Osteoblast (primary cell): ENCODE measurements at regions not wholly inside any gene's neighbourhood (a gene's known extent, or its start where the extent isn't known, plus 50 kb on each side); places are given as distances from the start of the nearest gene placed in this dataset.

Experiments used
- DNase-seq: peaks from one replicate; pipeline ENCODE4 v3.0.0; 2011; ENCODE audit warnings: low spot score, mixed read lengths; ENCODE audit not compliant: insufficient read length; ENCODE audit errors: missing footprints
- H2AFZ ChIP-seq: 2 replicates; pipeline ENCODE4 v1.6.0; 2011; ENCODE audit warnings: mild to moderate bottlenecking, low read length
- H3K27ac ChIP-seq: 2 replicates; pipeline ENCODE4 v1.5.1; 2011; ENCODE audit warnings: mild to moderate bottlenecking, low read depth, low read length, moderate library complexity
- H3K27me3 ChIP-seq: 2 replicates; pipeline ENCODE4 v1.6.0; 2012; ENCODE audit warnings: mild to moderate bottlenecking, control low read depth, inconsistent platforms, low read length, moderate library complexity; ENCODE audit not compliant: insufficient read depth
- H3K36me3 ChIP-seq: 2 replicates; pipeline ENCODE4 v1.5.1; 2011; ENCODE audit warnings: mild to moderate bottlenecking, low read length, control low read depth, moderate library complexity; ENCODE audit not compliant: insufficient read depth
- H3K4me1 ChIP-seq: 2 replicates; pipeline ENCODE4 v1.5.1; 2011; ENCODE audit warnings: mild to moderate bottlenecking, low read length, control low read depth, moderate library complexity; ENCODE audit not compliant: insufficient read depth
- H3K4me2 ChIP-seq: 2 replicates; pipeline ENCODE4 v1.6.0; 2011; ENCODE audit warnings: mild to moderate bottlenecking, low read length; ENCODE audit not compliant: insufficient read depth
- H3K4me3 ChIP-seq: fragments of 200-600 bp; sonication (generic); 3 replicates; pipeline ENCODE4 v1.5.1; 2012; ENCODE audit warnings: mild to moderate bottlenecking, low read length, inconsistent platforms; ENCODE audit not compliant: insufficient read depth
- H3K79me2 ChIP-seq: 2 replicates; pipeline ENCODE4 v1.6.0; 2012; ENCODE audit warnings: mild to moderate bottlenecking, low read length, control low read depth, inconsistent platforms; ENCODE audit not compliant: insufficient read depth
- H3K9me3 ChIP-seq: 2 replicates; pipeline ENCODE4 v1.5.1; 2011; ENCODE audit warnings: low read depth, low read length, control low read depth
- H4K20me1 ChIP-seq: 2 replicates; pipeline ENCODE4 v1.6.0; 2012; ENCODE audit warnings: mild to moderate bottlenecking, low read length, control low read depth; ENCODE audit not compliant: insufficient read depth
- TF ChIP-seq, protein P1 (sequence below): IDR thresholded peaks from 2 replicates; pipeline ENCODE4 v1.5.1; 2011; ENCODE audit warnings: mild to moderate bottlenecking, low read depth, low read length, moderate library complexity; ENCODE audit errors: extremely low read depth

DNA sequence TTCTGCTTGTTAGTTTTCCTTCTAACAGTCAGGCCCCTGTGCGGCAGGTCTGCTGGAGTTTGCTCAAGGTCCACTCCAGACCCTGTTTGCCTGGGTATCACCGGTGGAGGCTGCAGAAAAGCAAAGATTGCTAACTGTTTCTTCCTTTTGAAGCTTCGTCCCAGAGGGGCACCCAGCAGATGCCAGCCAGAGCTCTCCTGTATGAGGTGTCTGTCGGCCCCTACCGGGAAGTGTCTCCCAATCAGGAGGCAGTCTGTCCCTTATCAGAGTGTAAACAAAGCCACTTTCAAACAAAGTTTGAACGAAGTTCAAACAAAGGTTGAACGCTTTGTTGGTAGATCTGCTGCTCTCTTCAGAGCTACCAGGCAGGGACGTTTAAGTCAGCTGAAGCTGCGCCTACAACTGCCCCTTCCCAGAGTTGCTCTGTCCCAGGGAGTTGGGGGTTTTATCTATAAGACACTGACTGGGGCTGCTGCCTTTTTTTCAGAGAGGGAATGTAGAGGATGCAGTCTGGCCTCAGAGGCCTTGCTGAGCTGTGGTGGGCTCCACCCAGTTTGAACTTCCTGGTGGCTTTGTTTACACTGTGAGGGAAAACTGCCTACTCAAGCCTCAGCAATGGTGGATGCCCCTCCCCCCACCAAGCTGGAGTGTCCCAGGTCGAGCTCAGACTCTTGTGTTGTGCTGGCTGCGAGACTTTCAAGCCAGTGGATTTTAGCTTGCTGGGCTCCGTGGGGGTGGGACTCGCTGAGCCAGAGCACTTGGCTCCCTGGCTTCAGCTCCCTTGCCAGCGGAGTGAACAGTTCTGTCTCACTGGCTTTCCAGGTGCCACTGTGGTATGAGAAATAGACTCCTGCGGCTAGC, 401.8 kb downstream of the SRGAP2C start:
- no peaks in the 10 kb centered on the region for H4K20me1 ChIP-seq
- no peak overlapping the region for H2AFZ ChIP-seq
- no peak overlapping the region for H3K27ac ChIP-seq
- no peak overlapping the region for H3K4me3 ChIP-seq
- no peaks in the 10 kb centered on the region for H3K36me3 ChIP-seq
- no peak for DNase-seq
- H3K27me3 ChIP-seq = no peaks in the 10 kb centered on the region
- no peak overlapping the region for H3K4me2 ChIP-seq
- H3K4me1 ChIP-seq = no peaks in the 10 kb centered on the region
- no peaks in the 10 kb centered on the region for H3K79me2 ChIP-seq
- no peaks in the 10 kb centered on the region for H3K9me3 ChIP-seq
- TF ChIP-seq, protein P1, sequence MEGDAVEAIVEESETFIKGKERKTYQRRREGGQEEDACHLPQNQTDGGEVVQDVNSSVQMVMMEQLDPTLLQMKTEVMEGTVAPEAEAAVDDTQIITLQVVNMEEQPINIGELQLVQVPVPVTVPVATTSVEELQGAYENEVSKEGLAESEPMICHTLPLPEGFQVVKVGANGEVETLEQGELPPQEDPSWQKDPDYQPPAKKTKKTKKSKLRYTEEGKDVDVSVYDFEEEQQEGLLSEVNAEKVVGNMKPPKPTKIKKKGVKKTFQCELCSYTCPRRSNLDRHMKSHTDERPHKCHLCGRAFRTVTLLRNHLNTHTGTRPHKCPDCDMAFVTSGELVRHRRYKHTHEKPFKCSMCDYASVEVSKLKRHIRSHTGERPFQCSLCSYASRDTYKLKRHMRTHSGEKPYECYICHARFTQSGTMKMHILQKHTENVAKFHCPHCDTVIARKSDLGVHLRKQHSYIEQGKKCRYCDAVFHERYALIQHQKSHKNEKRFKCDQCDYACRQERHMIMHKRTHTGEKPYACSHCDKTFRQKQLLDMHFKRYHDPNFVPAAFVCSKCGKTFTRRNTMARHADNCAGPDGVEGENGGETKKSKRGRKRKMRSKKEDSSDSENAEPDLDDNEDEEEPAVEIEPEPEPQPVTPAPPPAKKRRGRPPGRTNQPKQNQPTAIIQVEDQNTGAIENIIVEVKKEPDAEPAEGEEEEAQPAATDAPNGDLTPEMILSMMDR = no peak

DNA sequence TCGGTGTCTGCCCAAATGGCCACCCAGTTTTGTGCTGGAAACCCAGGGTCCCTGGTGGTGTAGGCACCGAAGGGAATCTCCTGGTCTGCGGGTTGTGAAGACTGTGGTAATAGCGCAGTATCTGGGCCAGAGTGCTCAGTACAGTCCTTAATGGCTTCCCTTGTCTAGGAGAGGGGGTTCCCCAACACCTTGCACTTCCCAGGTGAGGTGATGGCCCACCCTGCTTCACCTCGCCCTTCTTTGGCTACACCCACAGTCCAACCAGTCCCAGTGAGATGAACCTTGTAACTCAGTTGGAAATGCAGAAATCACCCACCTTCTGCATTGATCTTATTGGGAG, 402.4 kb downstream of the SRGAP2C start:
- H4K20me1 ChIP-seq = no peaks in the 10 kb centered on the region
- H3K9me3 ChIP-seq = no peaks in the 10 kb centered on the region
- DNase-seq = no peak
- H3K27me3 ChIP-seq = no peaks in the 10 kb centered on the region
- no peak overlapping the region for H3K27ac ChIP-seq
- TF ChIP-seq, protein P1 = no peak
- no peak overlapping the region for H3K4me2 ChIP-seq
- no peaks in the 10 kb centered on the region for H3K4me1 ChIP-seq
- no peaks in the 10 kb centered on the region for H3K79me2 ChIP-seq
- no peaks in the 10 kb centered on the region for H3K36me3 ChIP-seq
- H2AFZ ChIP-seq = no peak overlapping the region
- H3K4me3 ChIP-seq = no peak overlapping the region

DNA sequence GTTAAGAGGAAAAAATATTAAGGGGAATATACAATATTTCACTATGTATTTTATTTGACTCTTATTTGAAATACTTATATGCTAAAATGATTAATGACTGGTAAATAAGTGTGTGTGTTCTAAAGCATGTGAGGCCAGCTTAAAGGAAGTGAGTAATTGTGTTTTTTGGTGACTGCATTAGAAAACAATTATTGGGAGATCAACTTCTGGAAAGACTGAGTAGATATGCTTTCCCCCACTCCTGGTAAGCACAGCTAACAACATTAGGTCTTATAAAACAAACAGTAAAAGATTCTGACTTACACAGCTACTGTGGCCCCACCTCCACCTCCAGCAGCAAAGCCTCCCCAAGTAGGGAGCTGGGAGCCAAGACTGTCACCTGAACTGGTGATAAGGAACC, 403.0 kb downstream of the SRGAP2C start:
- H3K36me3 ChIP-seq = no peaks in the 10 kb centered on the region
- no peak for DNase-seq
- H3K4me2 ChIP-seq = no peak overlapping the region
- H2AFZ ChIP-seq = no peak overlapping the region
- no peaks in the 10 kb centered on the region for H4K20me1 ChIP-seq
- no peaks in the 10 kb centered on the region for H3K9me3 ChIP-seq
- no peaks in the 10 kb centered on the region for H3K79me2 ChIP-seq
- no peaks in the 10 kb centered on the region for H3K27me3 ChIP-seq
- H3K4me3 ChIP-seq = no peak overlapping the region
- TF ChIP-seq, protein P1 = no peak
- H3K27ac ChIP-seq = no peak overlapping the region
- H3K4me1 ChIP-seq = no peaks in the 10 kb centered on the region

DNA sequence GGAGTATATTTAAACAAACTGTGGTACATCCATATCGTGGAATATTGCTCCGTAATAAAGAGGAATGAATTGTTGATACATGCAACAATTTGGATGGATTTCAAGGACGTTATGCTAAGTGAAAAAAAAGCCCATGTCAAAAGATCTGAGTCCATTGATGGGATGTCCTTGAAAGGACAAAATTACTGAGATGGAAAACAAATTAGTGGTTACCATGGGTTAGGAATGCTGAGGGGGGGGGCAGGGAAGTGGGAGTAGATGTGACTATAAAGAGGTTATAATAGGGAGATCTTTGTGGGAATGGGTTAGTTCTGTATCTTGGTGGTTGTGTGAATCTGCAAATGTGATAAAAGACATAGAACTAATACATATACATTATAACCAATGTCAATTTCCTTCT, 409.3 kb downstream of the SRGAP2C start:
- TF ChIP-seq, protein P1 = no peak
- DNase-seq = no peak
- Histone ChIP-seq H3K36me3 (no peaks in the 10 kb centered on the region), H2AFZ (no peak overlapping the region), H3K4me3 (no peak overlapping the region), H3K27me3 (no peaks in the 10 kb centered on the region), H3K27ac (no peak overlapping the region), H3K4me2 (no peak overlapping the region), H3K79me2 (no peaks in the 10 kb centered on the region), H4K20me1 (no peaks in the 10 kb centered on the region), H3K9me3 (no peaks in the 10 kb centered on the region), H3K4me1 (no peaks in the 10 kb centered on the region)
